D721Med (cell line): ENCODE measurements at regions not wholly inside any gene's neighbourhood (a gene's known extent, or its start where the extent isn't known, plus 50 kb on each side); places are given as distances from the start of the nearest gene placed in this dataset.

ENCODE experiments used
- DNase-seq: peaks from one replicate; pipeline ENCODE4 v3.0.0; 2011; ENCODE audit warnings: low spot score; ENCODE audit not compliant: insufficient read length
- FAIRE-seq: peaks from 2 replicates; lab custom pipeline; 2011; peaks lifted over from hg19 to GRCh38; lab: Jason Lieb, UNC
- TF ChIP-seq, protein P1 (sequence below): IDR thresholded peaks from 2 replicates; pipeline ENCODE4 v1.5.1; 2012; ENCODE audit warnings: mild to moderate bottlenecking, control low read depth; ENCODE audit not compliant: insufficient read depth; ENCODE audit errors: missing control alignments

DNA sequence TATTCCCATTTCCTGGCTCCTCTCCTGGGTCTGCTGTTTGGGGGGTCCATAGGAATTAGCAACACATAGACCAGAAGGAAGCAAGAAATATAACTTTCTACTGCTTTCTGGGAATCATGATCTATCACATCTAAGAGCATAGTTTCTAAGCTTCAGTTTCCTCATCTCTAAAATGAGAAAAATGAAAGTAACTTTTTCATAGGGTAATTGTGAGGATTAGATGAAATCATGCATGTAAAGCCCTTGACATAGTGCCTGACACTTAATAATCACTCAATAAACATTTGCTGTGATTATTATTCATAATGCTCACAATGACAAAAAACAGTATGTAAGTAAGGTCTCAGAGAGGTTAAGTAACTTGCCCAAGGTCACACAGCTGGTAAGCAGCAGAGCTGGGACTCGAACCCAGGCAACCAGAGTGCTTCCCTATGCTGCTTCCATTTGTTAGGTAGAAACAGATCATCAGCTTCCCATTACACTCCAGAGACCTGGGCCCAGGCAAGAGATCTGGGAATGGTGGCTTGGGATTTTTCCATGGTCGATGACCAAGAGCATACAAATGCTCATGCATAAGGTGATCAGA, 86.6 kb upstream of the MAFB start:
- DNase-seq = no peak
- TF ChIP-seq, protein P1, sequence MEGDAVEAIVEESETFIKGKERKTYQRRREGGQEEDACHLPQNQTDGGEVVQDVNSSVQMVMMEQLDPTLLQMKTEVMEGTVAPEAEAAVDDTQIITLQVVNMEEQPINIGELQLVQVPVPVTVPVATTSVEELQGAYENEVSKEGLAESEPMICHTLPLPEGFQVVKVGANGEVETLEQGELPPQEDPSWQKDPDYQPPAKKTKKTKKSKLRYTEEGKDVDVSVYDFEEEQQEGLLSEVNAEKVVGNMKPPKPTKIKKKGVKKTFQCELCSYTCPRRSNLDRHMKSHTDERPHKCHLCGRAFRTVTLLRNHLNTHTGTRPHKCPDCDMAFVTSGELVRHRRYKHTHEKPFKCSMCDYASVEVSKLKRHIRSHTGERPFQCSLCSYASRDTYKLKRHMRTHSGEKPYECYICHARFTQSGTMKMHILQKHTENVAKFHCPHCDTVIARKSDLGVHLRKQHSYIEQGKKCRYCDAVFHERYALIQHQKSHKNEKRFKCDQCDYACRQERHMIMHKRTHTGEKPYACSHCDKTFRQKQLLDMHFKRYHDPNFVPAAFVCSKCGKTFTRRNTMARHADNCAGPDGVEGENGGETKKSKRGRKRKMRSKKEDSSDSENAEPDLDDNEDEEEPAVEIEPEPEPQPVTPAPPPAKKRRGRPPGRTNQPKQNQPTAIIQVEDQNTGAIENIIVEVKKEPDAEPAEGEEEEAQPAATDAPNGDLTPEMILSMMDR = no peak
- FAIRE-seq = no peak

DNA sequence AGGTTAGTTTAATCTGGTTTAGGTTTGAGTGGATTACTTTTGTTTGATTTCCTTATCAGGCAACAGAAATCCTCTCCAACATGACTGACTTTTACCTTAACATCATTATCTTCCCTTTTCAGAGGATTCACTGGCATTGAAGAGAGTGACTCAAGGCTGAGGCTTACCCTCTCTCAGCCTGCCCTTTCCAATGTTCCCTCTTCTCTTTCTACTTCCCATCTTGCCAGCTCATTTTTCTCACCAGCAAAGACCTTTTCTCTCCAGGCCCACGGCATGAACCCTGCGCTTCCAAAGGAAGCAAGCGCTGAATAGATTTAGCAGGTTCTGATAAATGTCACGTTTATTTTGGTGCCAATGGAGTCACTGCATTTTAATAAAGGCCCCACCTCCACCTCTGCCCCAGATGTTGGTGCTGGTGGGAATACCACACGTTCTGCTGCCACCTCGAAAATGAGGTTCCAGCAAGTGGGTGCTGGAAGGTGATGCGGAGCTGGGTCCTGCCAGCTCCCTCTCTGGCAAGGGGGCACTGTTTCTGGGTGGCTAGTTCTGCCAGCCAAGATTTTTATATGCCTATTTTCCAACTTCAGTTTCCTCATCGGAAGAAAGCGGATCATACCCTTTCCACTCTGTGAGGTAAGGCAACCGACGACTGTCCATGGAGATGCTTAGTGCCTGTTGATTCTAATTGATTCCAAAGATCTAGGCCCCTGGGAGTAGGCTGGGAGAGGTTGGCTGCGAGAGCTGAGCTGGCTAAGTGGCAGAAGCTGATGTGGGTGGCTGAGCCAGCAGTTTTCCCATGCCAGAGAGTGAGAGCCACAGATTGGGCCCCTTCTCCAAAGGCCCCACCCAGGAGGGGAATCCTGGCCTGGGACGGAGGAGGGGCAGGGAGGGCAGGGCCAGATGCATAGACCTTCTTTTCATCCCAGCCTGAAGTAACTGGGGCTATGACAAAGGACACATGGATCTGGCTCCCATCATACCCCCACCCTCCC, 87.7 kb upstream of the MAFB start:
- no peak for DNase-seq
- FAIRE-seq = no peak
- TF ChIP-seq, protein P1 = no peak

DNA sequence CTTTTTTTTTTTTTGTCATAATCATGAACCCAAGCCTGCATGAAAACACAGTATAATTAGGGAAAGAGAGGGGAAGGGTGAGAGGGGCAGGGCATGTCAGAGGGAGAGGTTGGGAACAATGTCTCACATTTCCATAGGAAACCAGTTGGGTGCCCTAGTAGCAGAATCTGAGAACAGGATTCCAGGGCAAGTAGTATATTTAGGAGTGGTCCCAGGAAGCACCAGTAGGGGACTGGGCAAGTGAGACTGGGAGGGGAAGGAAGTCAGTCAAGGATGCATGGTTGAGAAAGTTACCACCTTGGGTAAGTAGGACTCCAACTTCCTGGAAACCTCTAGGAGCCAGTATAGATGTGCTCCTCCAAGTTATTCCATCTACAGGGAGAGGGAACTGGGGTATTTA, 88.6 kb upstream of the MAFB start:
- TF ChIP-seq, protein P1 = no peak
- DNase-seq = no peak
- no peak for FAIRE-seq

DNA sequence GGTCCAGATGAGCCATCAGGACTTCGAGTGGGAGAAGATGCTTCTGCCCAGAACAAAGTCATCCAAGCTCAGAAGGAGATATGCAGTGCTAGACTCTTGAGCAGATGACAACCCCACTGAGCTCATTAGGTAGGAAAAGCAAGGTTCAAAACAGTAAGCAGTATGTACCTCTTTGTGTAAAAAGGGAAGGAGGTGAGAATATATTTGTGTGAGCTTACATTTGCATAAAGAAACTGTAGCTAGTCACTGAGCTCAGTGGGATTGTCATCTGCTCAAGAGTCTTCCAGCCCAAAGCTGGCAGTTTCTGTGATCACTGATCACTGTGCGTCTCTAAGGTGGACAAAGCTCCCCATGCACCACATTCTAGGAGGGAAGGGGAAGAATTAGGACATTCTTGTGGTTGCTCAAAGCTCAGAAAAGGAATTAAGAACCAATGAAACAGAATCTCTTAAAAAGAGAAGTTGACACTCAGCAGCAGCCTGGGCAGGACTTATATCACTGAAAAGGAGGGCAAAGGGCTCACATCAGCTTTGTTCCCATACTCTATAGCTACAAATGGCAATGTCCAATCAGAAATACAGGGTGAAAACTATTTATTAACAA, 90.0 kb upstream of the MAFB start:
- DNase-seq = no peak
- no peak for FAIRE-seq
- TF ChIP-seq, protein P1 = no peak

DNA sequence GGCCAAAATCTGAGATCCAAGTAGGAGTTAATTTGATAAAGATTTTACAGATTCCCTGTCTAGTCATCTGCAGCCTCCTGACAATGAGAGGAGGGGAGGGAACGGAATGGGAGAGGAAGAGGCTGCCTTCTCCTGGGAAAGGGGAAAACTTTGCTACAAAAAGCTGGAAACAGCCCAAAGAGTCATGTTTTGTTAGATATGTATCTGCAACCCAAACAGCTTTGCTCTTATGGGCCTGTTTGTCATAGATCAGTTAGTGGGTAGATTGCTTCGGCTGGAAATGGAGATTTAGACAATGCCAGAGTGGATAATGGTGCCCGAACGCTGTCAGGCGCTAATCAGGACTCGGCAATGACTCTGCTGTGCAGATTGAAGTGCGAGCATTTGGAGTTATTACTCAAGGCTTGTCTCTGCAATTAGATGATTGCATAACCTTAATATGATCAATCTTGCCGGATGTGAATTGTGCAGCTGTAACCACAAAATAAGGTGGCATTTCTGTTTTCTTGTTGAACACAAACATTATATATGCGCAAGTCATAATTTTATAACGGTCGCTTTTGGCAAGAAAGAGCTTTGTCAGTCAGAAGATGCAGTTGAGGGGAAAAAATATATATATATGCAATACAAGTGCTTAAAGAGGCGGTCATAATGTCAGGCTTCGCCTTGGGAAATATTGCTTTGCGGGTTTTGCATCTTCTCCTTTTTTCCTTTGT, 92.4 kb upstream of the MAFB start:
- TF ChIP-seq, protein P1 = no peak
- FAIRE-seq (no peak), DNase-seq (no peak)

DNA sequence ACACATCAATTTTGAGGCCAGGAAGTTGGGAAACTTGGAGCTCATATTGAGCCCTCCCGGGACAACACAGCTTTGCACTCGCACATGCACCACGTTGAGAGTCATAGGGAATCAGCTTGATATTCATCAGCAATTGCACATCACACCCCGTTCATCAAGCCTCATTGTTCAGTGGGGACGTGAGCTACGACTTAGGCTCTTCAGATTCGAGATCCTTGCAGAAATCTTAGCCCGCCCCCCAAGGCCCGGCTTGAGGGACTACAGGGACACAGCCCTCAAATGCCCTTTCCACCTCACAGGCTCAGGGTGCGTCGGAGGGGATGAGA, 93.0 kb upstream of the MAFB start:
- FAIRE-seq = no peak
- TF ChIP-seq, protein P1 = no peak
- DNase-seq = no peak
